ENCODE measurements at regions not wholly inside any gene's neighbourhood (a gene's known extent, or its start where the extent isn't known, plus 50 kb on each side); places are given as distances from the start of the nearest gene placed in this dataset.

GRCh38 chr9:28921857-28922500 is 1348.7 kb upstream of the C9orf72 start:
- BruUV-seq (replicated peaks) = no TSS peak
- ChIA-PET POLR2A (no interaction called here), CTCF (no interaction called here)
- Histone ChIP-seq H3K36me3 (ENCODE audit: control insufficient read depth, insufficient read depth, low read length) (no peaks in the 10 kb centered on the region), H3K4me1 (peaks cover under 1% of the 10 kb centered on the region; the same call in 1 of the 2 replicates), H3K9me3 (no peaks in the 10 kb centered on the region), H3K27me3 (replicated peaks; ENCODE audit: control insufficient read depth, insufficient read depth, low read length) (no peaks in the 10 kb centered on the region), H3K4me3 (ENCODE audit: low read depth, low read length) (no peak overlapping the region)
- intact Hi-C loops (cut with micrococcal nuclease; ENCODE audit: unreplicated experiment) = no loop called here
- no peak for TF ChIP-seq CTCF (IDR thresholded peaks at IDR 0.05; ENCODE audit: insufficient read depth in 1 of 2, low read depth in 1 of 2, low read length in 1 of 2, severe bottlenecking in 1 of 2, unreplicated experiment in 1 of 2)
- Mint-ChIP-seq H3K36me3 (ENCODE audit: insufficient read depth, unreplicated experiment) (no peaks in the 10 kb centered on the region), H3K9me3 (ENCODE audit: unreplicated experiment) (no peaks in the 10 kb centered on the region), H3K27ac (ENCODE audit: unreplicated experiment) (no peak overlapping the region), H3K4me1 (ENCODE audit: low read depth, unreplicated experiment) (no peaks in the 10 kb centered on the region), H3K27me3 (ENCODE audit: insufficient read depth, unreplicated experiment) (no peaks in the 10 kb centered on the region), H3K4me3 (ENCODE audit: unreplicated experiment) (no peak overlapping the region)
- DNase-seq = no peak

- Histone ChIP-seq H3K4me1 (no peaks in the 10 kb centered on the region), H3K4me3 (ENCODE audit: low read depth, low read length) (no peak overlapping the region), H3K9me3 (no peaks in the 10 kb centered on the region), H3K27me3 (replicated peaks; ENCODE audit: control insufficient read depth, insufficient read depth, low read length) (no peaks in the 10 kb centered on the region), H3K36me3 (ENCODE audit: control insufficient read depth, insufficient read depth, low read length) (no peaks in the 10 kb centered on the region)
- Mint-ChIP-seq H3K4me3 (ENCODE audit: unreplicated experiment) (no peak overlapping the region), H3K4me1 (ENCODE audit: low read depth, unreplicated experiment) (no peaks in the 10 kb centered on the region), H3K27ac (ENCODE audit: unreplicated experiment) (no peak overlapping the region), H3K27me3 (ENCODE audit: insufficient read depth, unreplicated experiment) (no peaks in the 10 kb centered on the region), H3K36me3 (ENCODE audit: insufficient read depth, unreplicated experiment) (no peaks in the 10 kb centered on the region), H3K9me3 (ENCODE audit: unreplicated experiment) (no peaks in the 10 kb centered on the region)
- BruUV-seq (replicated peaks) = no TSS peak
- DNase-seq = no peak
- CTCF ChIA-PET = no interaction called here
- intact Hi-C loops (cut with micrococcal nuclease; ENCODE audit: unreplicated experiment) = no loop called here
- POLR2A ChIA-PET = no interaction called here
- no peak for TF ChIP-seq CTCF (IDR thresholded peaks at IDR 0.05; ENCODE audit: insufficient read depth in 1 of 2, low read depth in 1 of 2, low read length in 1 of 2, severe bottlenecking in 1 of 2, unreplicated experiment in 1 of 2)
These were observed 1349.6 kb upstream of the C9orf72 start for GRCh38 chr9:28922891-28923290.

- Histone ChIP-seq H3K9me3 (no peaks in the 10 kb centered on the region), H3K27me3 (replicated peaks; ENCODE audit: control insufficient read depth, insufficient read depth, low read length) (no peaks in the 10 kb centered on the region), H3K36me3 (ENCODE audit: control insufficient read depth, insufficient read depth, low read length) (no peaks in the 10 kb centered on the region), H3K4me3 (ENCODE audit: low read depth, low read length) (no peak overlapping the region), H3K4me1 (no peaks in the 10 kb centered on the region)
- CTCF ChIA-PET = no interaction called here
- Mint-ChIP-seq H3K27me3 (ENCODE audit: insufficient read depth, unreplicated experiment) (no peaks in the 10 kb centered on the region), H3K9me3 (ENCODE audit: unreplicated experiment) (no peaks in the 10 kb centered on the region), H3K27ac (ENCODE audit: unreplicated experiment) (no peak overlapping the region), H3K4me1 (ENCODE audit: low read depth, unreplicated experiment) (no peaks in the 10 kb centered on the region), H3K36me3 (ENCODE audit: insufficient read depth, unreplicated experiment) (no peaks in the 10 kb centered on the region), H3K4me3 (ENCODE audit: unreplicated experiment) (no peak overlapping the region)
- POLR2A ChIA-PET = no interaction called here
- no peak for TF ChIP-seq CTCF (IDR thresholded peaks at IDR 0.05; ENCODE audit: insufficient read depth in 1 of 2, low read depth in 1 of 2, low read length in 1 of 2, severe bottlenecking in 1 of 2, unreplicated experiment in 1 of 2)
- intact Hi-C loops (cut with micrococcal nuclease; ENCODE audit: unreplicated experiment) = no loop called here
- BruUV-seq (replicated peaks) = no TSS peak
- DNase-seq = no peak
These were observed 1350.1 kb upstream of the C9orf72 start for GRCh38 chr9:28923351-28923750.
